Nucleus accumbens (tissue), 56 donors: ENCODE measurements at regions not wholly inside any gene's neighbourhood (a gene's known extent, or its start where the extent isn't known, plus 50 kb on each side); places are given as distances from the start of the nearest gene placed in this dataset.

Experiments used
- DNase-seq, 56 donors: peaks; one replicate each; lab custom pipeline; 2025; lab: John Stamatoyannopoulos, UW

- DNase-seq = no peak
Observed at GRCh38 chr2:12046641-12047040, 300.2 kb downstream of the LPIN1 start.

- DNase-seq = no peak
Observed at GRCh38 chr2:12047761-12048160, 301.3 kb downstream of the LPIN1 start.

- no peak for DNase-seq
Observed at GRCh38 chr2:12048550-12048949, 302.1 kb downstream of the LPIN1 start.

GRCh38 chr2:12050396-12050795 lies 304.0 kb downstream of the LPIN1 start:
- no peak for DNase-seq

GRCh38 chr2:12051831-12052230 lies 305.4 kb downstream of the LPIN1 start:
- no peak for DNase-seq

GRCh38 chr2:12052796-12053195 lies 306.4 kb downstream of the LPIN1 start:
- no peak for DNase-seq

- DNase-seq = no peak
Observed at GRCh38 chr2:12054956-12055618, 308.7 kb downstream of the LPIN1 start.

- no peak for DNase-seq
Observed at GRCh38 chr2:12057436-12058166, 311.2 kb downstream of the LPIN1 start.

- no peak for DNase-seq
Observed at GRCh38 chr2:12059616-12060441, 313.4 kb downstream of the LPIN1 start.

- no peak for DNase-seq
Observed at GRCh38 chr2:12060886-12061285, 314.5 kb downstream of the LPIN1 start.

GRCh38 chr2:12061286-12062052 lies 315.0 kb downstream of the LPIN1 start:
- no peak for DNase-seq

GRCh38 chr2:12062053-12062395 lies 315.6 kb downstream of the LPIN1 start:
- no peak for DNase-seq

GRCh38 chr2:12063210-12063609 lies 316.8 kb downstream of the LPIN1 start:
- DNase-seq = no peak

- DNase-seq = no peak
Observed at GRCh38 chr2:12064153-12064552, 317.7 kb downstream of the LPIN1 start.

GRCh38 chr2:12066116-12066515 lies 319.7 kb downstream of the LPIN1 start:
- no peak for DNase-seq

- DNase-seq = no peak
Observed at GRCh38 chr2:12066986-12067385, 320.6 kb downstream of the LPIN1 start.

GRCh38 chr2:12068796-12069538 lies 322.5 kb downstream of the LPIN1 start:
- no peak for DNase-seq

GRCh38 chr2:12070153-12070552 lies 323.7 kb downstream of the LPIN1 start:
- DNase-seq = no peak

- DNase-seq = no peak
Observed at GRCh38 chr2:12070581-12070980, 324.1 kb downstream of the LPIN1 start.

- no peak for DNase-seq
Observed at GRCh38 chr2:12071318-12071717, 324.9 kb downstream of the LPIN1 start.
